ENCODE measurements at regions not wholly inside any gene's neighbourhood (a gene's known extent, or its start where the extent isn't known, plus 50 kb on each side); places are given as distances from the start of the nearest gene placed in this dataset.

DNA sequence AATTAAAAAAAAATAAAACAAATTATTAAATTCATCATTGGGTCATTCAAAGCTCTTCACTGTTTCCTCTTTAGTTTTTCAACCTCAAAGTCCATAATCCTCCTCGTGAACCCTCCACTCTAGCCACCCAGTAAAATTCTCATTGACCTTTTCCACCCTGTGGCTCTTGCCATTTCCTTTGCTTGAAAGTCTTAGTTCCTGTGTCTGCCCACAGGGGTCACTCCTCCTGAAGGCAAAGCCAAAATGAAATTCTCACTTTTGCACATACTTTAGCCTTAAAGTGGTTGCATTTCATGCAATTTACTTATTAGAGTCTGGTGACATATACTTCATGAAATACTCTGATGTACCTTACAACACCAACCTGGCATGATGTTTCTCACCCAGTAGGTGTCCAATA is 263.7 kb downstream of the BMP2 start:
- intact Hi-C loops (cut with DNase I), result no loop called here

DNA sequence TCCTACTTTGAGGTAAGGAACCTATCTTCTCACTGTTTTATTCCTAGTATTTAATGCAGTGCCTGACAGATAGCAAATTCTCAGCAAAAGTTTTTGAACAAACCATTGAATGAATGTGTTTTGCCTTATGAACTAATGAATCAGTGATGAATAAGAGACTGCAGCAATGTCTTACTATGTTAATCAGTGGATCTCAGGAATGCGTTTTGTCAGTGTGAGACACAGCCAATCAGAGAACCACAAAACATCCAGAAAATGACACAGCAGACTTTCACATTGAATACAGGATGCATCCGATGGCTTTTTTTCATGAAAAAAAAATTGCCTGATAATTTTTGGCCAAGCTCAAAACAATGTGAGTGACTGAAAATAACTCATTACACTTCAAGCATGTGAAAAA is 270.5 kb downstream of the BMP2 start:
- Histone ChIP-seq H3K9me3 (no peaks in the 10 kb centered on the region), H3K27me3 (no peaks in the 10 kb centered on the region), H3K4me1 (no peaks in the 10 kb centered on the region), H3K9ac (ENCODE audit: low read depth in 2 of 2, low read length in 2 of 2) (no peak overlapping the region), H3K27ac (no peak overlapping the region), H3K4me3 (no peak overlapping the region), H3K36me3 (no peaks in the 10 kb centered on the region)
- TF ChIP-seq, protein P1, sequence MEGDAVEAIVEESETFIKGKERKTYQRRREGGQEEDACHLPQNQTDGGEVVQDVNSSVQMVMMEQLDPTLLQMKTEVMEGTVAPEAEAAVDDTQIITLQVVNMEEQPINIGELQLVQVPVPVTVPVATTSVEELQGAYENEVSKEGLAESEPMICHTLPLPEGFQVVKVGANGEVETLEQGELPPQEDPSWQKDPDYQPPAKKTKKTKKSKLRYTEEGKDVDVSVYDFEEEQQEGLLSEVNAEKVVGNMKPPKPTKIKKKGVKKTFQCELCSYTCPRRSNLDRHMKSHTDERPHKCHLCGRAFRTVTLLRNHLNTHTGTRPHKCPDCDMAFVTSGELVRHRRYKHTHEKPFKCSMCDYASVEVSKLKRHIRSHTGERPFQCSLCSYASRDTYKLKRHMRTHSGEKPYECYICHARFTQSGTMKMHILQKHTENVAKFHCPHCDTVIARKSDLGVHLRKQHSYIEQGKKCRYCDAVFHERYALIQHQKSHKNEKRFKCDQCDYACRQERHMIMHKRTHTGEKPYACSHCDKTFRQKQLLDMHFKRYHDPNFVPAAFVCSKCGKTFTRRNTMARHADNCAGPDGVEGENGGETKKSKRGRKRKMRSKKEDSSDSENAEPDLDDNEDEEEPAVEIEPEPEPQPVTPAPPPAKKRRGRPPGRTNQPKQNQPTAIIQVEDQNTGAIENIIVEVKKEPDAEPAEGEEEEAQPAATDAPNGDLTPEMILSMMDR (IDR thresholded peaks at IDR 0.05), result no peak
- intact Hi-C loops (cut with DNase I), result no loop called here
- no peak for DNase-seq

More for the DNA sequence above, 263.7 kb downstream of the BMP2 start:
- no peak overlapping the region for H3K27ac ChIP-seq
- H3K9ac ChIP-seq (ENCODE audit: low read depth in 2 of 2, low read length in 2 of 2), result no peak overlapping the region
- H3K4me1 ChIP-seq, result no peaks in the 10 kb centered on the region
- no peaks in the 10 kb centered on the region for H3K9me3 ChIP-seq
- no peak overlapping the region for H3K4me3 ChIP-seq
- no peak for DNase-seq
- TF ChIP-seq, protein P1 (IDR thresholded peaks at IDR 0.05), result no peak
- no peaks in the 10 kb centered on the region for H3K36me3 ChIP-seq
- H3K27me3 ChIP-seq, result no peaks in the 10 kb centered on the region

DNA sequence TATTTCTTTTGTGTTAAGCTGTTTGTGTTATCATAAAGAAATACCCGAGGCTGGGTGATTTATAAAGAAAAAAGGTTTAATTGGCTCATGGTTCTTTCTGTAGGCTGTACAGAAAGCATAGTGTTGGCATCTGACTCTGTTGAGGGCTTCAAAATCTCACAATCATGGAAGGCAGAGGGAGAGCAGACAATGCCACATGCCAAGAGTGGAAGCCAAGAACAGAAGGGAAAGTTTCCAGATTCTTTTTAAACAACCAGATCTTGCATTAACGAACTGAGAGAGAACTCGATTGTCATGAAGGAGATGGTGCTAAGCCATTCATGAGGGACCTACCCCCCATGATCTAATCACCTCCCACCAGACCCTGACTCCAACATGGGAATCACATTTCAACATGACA is 290.1 kb downstream of the BMP2 start:
- TF ChIP-seq, protein P1 (IDR thresholded peaks at IDR 0.05), result no peak
- DNase-seq, result no peak
- Histone ChIP-seq H3K27me3 (no peaks in the 10 kb centered on the region), H3K27ac (no peak overlapping the region), H3K4me1 (no peaks in the 10 kb centered on the region), H3K9me3 (no peaks in the 10 kb centered on the region), H3K36me3 (no peaks in the 10 kb centered on the region), H3K9ac (ENCODE audit: low read depth in 2 of 2, low read length in 2 of 2) (no peak overlapping the region), H3K4me3 (no peak overlapping the region)
- intact Hi-C loops (cut with DNase I), result no loop called here

DNA sequence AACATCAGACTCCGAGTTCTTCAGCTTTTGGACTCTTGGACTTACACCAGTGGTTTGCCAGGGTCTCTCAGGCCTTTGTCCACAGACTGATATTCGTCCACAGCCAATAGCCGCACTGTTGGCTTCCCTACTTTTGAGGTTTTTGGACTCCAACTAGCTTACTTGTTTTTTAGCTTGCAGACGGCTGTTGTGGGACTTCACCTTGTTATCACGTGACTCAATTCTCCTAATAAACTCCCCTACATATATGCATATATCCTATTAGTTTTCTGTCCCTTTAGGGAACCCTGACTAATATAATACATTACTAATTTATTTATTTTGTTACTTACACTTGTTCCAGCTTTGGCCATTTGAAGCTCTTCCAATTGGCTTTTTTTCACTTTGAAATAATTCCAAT is 311.3 kb downstream of the BMP2 start:
- no peak for DNase-seq
- H3K9me3 ChIP-seq, result no peaks in the 10 kb centered on the region
- TF ChIP-seq, protein P1 (IDR thresholded peaks at IDR 0.05), result no peak
- no peak overlapping the region for H3K9ac ChIP-seq (ENCODE audit: low read depth in 2 of 2, low read length in 2 of 2)
- intact Hi-C loops (cut with DNase I), result no loop called here
- H3K27ac ChIP-seq, result no peak overlapping the region
- H3K36me3 ChIP-seq, result no peaks in the 10 kb centered on the region
- no peaks in the 10 kb centered on the region for H3K4me1 ChIP-seq
- H3K4me3 ChIP-seq, result no peak overlapping the region
- no peaks in the 10 kb centered on the region for H3K27me3 ChIP-seq

DNA sequence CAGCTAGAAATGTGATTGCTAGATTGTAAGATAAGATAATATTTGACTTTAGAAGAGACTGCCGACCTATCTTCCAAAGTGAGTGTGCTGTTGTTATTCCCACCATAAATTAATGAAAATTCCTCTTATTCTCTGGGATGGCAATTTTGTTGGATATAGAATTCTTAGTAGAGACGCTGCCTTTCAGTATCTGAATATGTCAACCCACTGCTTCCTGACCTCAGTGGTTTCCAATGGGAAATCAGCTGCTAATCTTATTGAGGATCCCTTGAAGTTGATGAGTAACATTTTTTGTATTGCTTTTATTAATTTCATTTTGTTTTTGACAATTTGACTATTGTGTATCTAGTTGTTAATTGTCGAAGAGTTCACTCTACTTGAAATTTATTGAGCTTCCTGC is 313.0 kb downstream of the BMP2 start:
- H3K36me3 ChIP-seq, result no peaks in the 10 kb centered on the region
- no peaks in the 10 kb centered on the region for H3K4me1 ChIP-seq
- no peak overlapping the region for H3K27ac ChIP-seq
- intact Hi-C loops (cut with DNase I), result no loop called here
- TF ChIP-seq, protein P1 (IDR thresholded peaks at IDR 0.05), result no peak
- H3K9ac ChIP-seq (ENCODE audit: low read depth in 2 of 2, low read length in 2 of 2), result no peak overlapping the region
- no peak overlapping the region for H3K4me3 ChIP-seq
- no peak for DNase-seq
- no peaks in the 10 kb centered on the region for H3K27me3 ChIP-seq
- no peaks in the 10 kb centered on the region for H3K9me3 ChIP-seq

DNA sequence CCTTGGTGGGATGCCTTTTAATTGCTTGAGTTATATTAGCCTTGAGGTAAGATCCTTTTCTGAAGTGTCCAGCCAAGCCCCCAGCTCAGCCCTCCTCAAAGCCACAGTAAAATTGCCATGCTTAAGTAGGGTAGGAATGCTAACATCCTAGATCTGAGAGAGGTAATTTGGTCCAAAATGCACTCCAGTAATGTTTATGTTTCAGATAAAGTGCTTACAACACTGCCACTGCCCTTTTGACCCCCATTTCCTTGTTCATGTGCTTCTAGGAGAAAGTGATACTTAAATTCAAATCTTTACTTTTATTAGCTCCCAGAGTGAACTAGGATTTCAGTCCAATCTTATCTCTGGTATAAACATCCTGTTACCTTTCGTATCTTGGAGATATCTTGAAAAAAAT is 318.0 kb downstream of the BMP2 start:
- intact Hi-C loops (cut with DNase I), result no loop called here
- peak; percentile 39 for DNase-seq
- Histone ChIP-seq H3K4me3 (no peak overlapping the region), H3K27ac (no peak overlapping the region), H3K9ac (ENCODE audit: low read depth in 2 of 2, low read length in 2 of 2) (no peak overlapping the region), H3K36me3 (no peaks in the 10 kb centered on the region), H3K9me3 (no peaks in the 10 kb centered on the region), H3K27me3 (no peaks in the 10 kb centered on the region), H3K4me1 (no peaks in the 10 kb centered on the region)
- TF ChIP-seq, protein P1 (IDR thresholded peaks at IDR 0.05), result no peak

Measured in colonic mucosa (tissue), 4 donors.